ENCODE measurements at regions not wholly inside any gene's neighbourhood (a gene's known extent, or its start where the extent isn't known, plus 50 kb on each side); places are given as distances from the start of the nearest gene placed in this dataset.

GRCh38 chr21:30104241-30104640, 62.4 kb downstream of the CLDN17 start:
- CTCF ChIA-PET: no interaction called here
- Mint-ChIP-seq H3K4me3 (no peak overlapping the region), H3K36me3 (ENCODE audit: low read depth) (no peaks in the 10 kb centered on the region), H3K27ac (no peak overlapping the region), H3K9me3 (no peaks in the 10 kb centered on the region), H3K4me1 (no peaks in the 10 kb centered on the region), H3K27me3 (no peaks in the 10 kb centered on the region)
- ATAC-seq (ENCODE audit: low read depth): no peak
- no peak for TF ChIP-seq CTCF (IDR thresholded peaks at IDR 0.05)
- POLR2A ChIA-PET: no interaction called here
- no peak for DNase-seq
- intact Hi-C loops (cut with micrococcal nuclease): no loop called here

- H3K27me3 Mint-ChIP-seq: no peaks in the 10 kb centered on the region
- TF ChIP-seq CTCF (IDR thresholded peaks at IDR 0.05): no peak
- ATAC-seq (ENCODE audit: low read depth) (no peak), DNase-seq (no peak)
- CTCF ChIA-PET: no interaction called here
- no peak overlapping the region for H3K4me3 Mint-ChIP-seq
- intact Hi-C loops (cut with micrococcal nuclease): no loop called here
- no peaks in the 10 kb centered on the region for H3K4me1 Mint-ChIP-seq
- no peaks in the 10 kb centered on the region for H3K36me3 Mint-ChIP-seq (ENCODE audit: low read depth)
- POLR2A ChIA-PET: no interaction called here
- H3K27ac Mint-ChIP-seq: no peak overlapping the region
- no peaks in the 10 kb centered on the region for H3K9me3 Mint-ChIP-seq
Observed at GRCh38 chr21:30102871-30103270, 63.7 kb downstream of the CLDN17 start.

GRCh38 chr21:30101967-30102366, 64.6 kb downstream of the CLDN17 start:
- no peak for TF ChIP-seq CTCF (IDR thresholded peaks at IDR 0.05)
- POLR2A ChIA-PET: no interaction called here
- H3K9me3 Mint-ChIP-seq: no peaks in the 10 kb centered on the region

GRCh38 chr21:30097791-30098190, 68.8 kb downstream of the CLDN17 start:
- DNase-seq: no peak
- Mint-ChIP-seq H3K27me3 (no peaks in the 10 kb centered on the region), H3K4me3 (no peak overlapping the region), H3K4me1 (no peaks in the 10 kb centered on the region), H3K36me3 (ENCODE audit: low read depth) (no peaks in the 10 kb centered on the region), H3K9me3 (no peaks in the 10 kb centered on the region), H3K27ac (no peak overlapping the region)
- ATAC-seq (ENCODE audit: low read depth): no peak
- intact Hi-C loops (cut with micrococcal nuclease): no loop called here
- POLR2A ChIA-PET: no interaction called here
- CTCF ChIA-PET: no interaction called here
- TF ChIP-seq CTCF (IDR thresholded peaks at IDR 0.05): no peak

More at GRCh38 chr21:30101967-30102366, 64.6 kb downstream of the CLDN17 start:
- Mint-ChIP-seq H3K4me3 (no peak overlapping the region), H3K36me3 (ENCODE audit: low read depth) (no peaks in the 10 kb centered on the region), H3K27ac (no peak overlapping the region), H3K4me1 (no peaks in the 10 kb centered on the region), H3K27me3 (no peaks in the 10 kb centered on the region)
- CTCF ChIA-PET: no interaction called here
- no peak for DNase-seq
- ATAC-seq (ENCODE audit: low read depth): no peak
- intact Hi-C loops (cut with micrococcal nuclease): no loop called here

GRCh38 chr21:30083225-30083945, 83.2 kb downstream of the CLDN17 start:
- Mint-ChIP-seq H3K4me1 (no peaks in the 10 kb centered on the region), H3K36me3 (ENCODE audit: low read depth) (no peaks in the 10 kb centered on the region), H3K27me3 (no peaks in the 10 kb centered on the region), H3K4me3 (no peak overlapping the region), H3K9me3 (peaks cover 2% of the 10 kb centered on the region), H3K27ac (no peak overlapping the region)
- ATAC-seq (ENCODE audit: low read depth): no peak
- intact Hi-C loops (cut with micrococcal nuclease): no loop called here
- DNase-seq: no peak
- ChIA-PET CTCF (no interaction called here), POLR2A (no interaction called here)
- no peak for TF ChIP-seq CTCF (IDR thresholded peaks at IDR 0.05)

All from activated B cell treated with CpG ODN at 0.5 μM for 24 hours (primary cell).